K562 (cell line): ENCODE measurements at regions not wholly inside any gene's neighbourhood (a gene's known extent, or its start where the extent isn't known, plus 50 kb on each side); places are given as distances from the start of the nearest gene placed in this dataset.

Source experiments
- ATAC-seq: fragments of 200-7000 bp; cut with Tn5 transposase; 3 replicates; pipeline ENCODE4 v1.9.1; 2020; ENCODE audit warnings: moderate library complexity
- BruUV-seq: library from RNA; stranded (reverse); fragments of 400-500 nt; replicated peaks from 2 replicates; lab custom pipeline; 2021; lab: Mats Ljungman, UMichigan
- CTCF ChIA-PET: fragments of 300-600 bp; formaldehyde crosslinking; extraction: SDS; loops from one replicate; lab custom pipeline; 2021; ENCODE audit warnings: low intra/inter-chr PET ratio; lab: Yijun Ruan, JAX
- POLR2A ChIA-PET: fragments of 300-600, 350-650 bp; sonication (Branson Sonifier 250); formaldehyde crosslinking; extraction: SDS; loops from one replicate; lab custom pipeline; 2021; ENCODE audit warnings: antibody characterized with exemption, inconsistent platforms; lab: Yijun Ruan, JAX
- DNase-seq, 4 experiments: peaks; one replicate each; pipeline versions ENCODE4 v3.0.0 to v3.0.0-alpha.2; 2011 to 2018; ENCODE audit warnings: low spot score in 3 of 4, mixed read lengths in 3 of 4; ENCODE audit errors: extremely low read depth in 1 of 4
- FAIRE-seq: peaks from 2 replicates; lab custom pipeline; 2011; peaks lifted over from hg19 to GRCh38; lab: Jason Lieb, UNC
- H2AFZ ChIP-seq: 2 replicates; pipeline ENCODE4 v1.6.0; 2011; ENCODE audit warnings: low read depth, low read length, control low read depth, inconsistent platforms
- H3K27ac ChIP-seq: fragments of 200-600 bp; 3 replicates; pipeline ENCODE4 v1.8.0; 2011; ENCODE audit warnings: low read depth, mild to moderate bottlenecking, control low read depth, inconsistent platforms, low read length, moderate library complexity, mixed read lengths; ENCODE audit errors: extremely low read depth
- H3K27me3 ChIP-seq, 2 experiments: fragments of 300-600 bp in 1 of 2; 2 replicates in 1 of 2; 3 replicates in 1 of 2; pipeline versions ENCODE4 v1.6.0 to v1.8.0; 2011; ENCODE audit warnings: inconsistent platforms in 2 of 2, low read length in 2 of 2, mild to moderate bottlenecking in 1 of 2, mixed read lengths in 1 of 2, moderate library complexity in 1 of 2; ENCODE audit not compliant: control insufficient read depth in 2 of 2, insufficient read depth in 2 of 2
- H3K36me3 ChIP-seq: fragments of 300-600 bp; 3 replicates; pipeline ENCODE4 v1.8.0; 2011; ENCODE audit warnings: mild to moderate bottlenecking, low read length, inconsistent platforms; ENCODE audit not compliant: control insufficient read depth, insufficient read depth
- H3K4me1 ChIP-seq, 2 experiments: fragments of 200-600 bp in 1 of 2; replicated peaks in 1 of 2; 2 replicates in 1 of 2; 3 replicates in 1 of 2; pipeline versions ENCODE4 v1.5.1 to v1.8.0; 2011; ENCODE audit warnings: inconsistent platforms in 2 of 2, low read length in 2 of 2, mild to moderate bottlenecking in 1 of 2, mixed read lengths in 1 of 2, moderate library complexity in 1 of 2; ENCODE audit not compliant: control insufficient read depth in 2 of 2, insufficient read depth in 2 of 2
- H3K4me2 ChIP-seq: 2 replicates; pipeline ENCODE4 v1.6.1; 2011; ENCODE audit warnings: low read length, control low read depth, inconsistent platforms, mixed read lengths; ENCODE audit not compliant: insufficient read depth
- H3K4me3 ChIP-seq: fragments of 200-600 bp; sonication (generic), shearing (Covaris generic); 2 replicates; pipeline ENCODE4 v1.5.1; 2016; ENCODE audit warnings: control low read depth, inconsistent platforms
- H3K79me2 ChIP-seq: fragments of 200-600 bp; 3 replicates; pipeline ENCODE4 v1.8.0; 2011; ENCODE audit warnings: low read length, inconsistent platforms; ENCODE audit not compliant: control insufficient read depth, insufficient read depth
- H3K9ac ChIP-seq, 2 experiments: 2 replicates each; pipeline versions ENCODE4 v1.6.0 to v1.6.1; 2011; ENCODE audit warnings: low read depth in 2 of 2, low read length in 2 of 2, control low read depth in 1 of 2, inconsistent platforms in 1 of 2, mild to moderate bottlenecking in 1 of 2, mixed read lengths in 1 of 2; ENCODE audit not compliant: insufficient read depth in 1 of 2
- H3K9me1 ChIP-seq: one replicate; pipeline ENCODE4 v1.6.0; 2011; ENCODE audit warnings: inconsistent platforms, mild to moderate bottlenecking, low read length, moderate library complexity; ENCODE audit not compliant: control insufficient read depth, insufficient read depth
- H3K9me3 ChIP-seq: replicated peaks from 2 replicates; pipeline ENCODE4 v1.5.1; 2011; ENCODE audit warnings: low read depth, low read length, inconsistent platforms; ENCODE audit not compliant: control insufficient read depth, insufficient read depth
- H4K20me1 ChIP-seq: replicated peaks from 2 replicates; pipeline ENCODE4 v1.6.1; 2011; ENCODE audit warnings: low read length, inconsistent platforms, mixed read lengths; ENCODE audit not compliant: control insufficient read depth, insufficient read depth
- IRF2 ChIP-seq: sonication (generic); formaldehyde crosslinking; IDR thresholded peaks from 2 replicates; pipeline ENCODE4 v1.8.1; 2022; ENCODE audit warnings: mild to moderate bottlenecking, missing genetic modification reagents
- KDM5B ChIP-seq: fragments of 200-600 bp; sonication (generic); IDR thresholded peaks from 2 replicates; pipeline ENCODE4 v1.6.1; 2012; ENCODE audit warnings: low read depth, mild to moderate bottlenecking, moderate library complexity, low read length, control low read depth, inconsistent platforms; ENCODE audit not compliant: insufficient replicate concordance
- MTF1 ChIP-seq: fragments of 250-450 bp; sonication (Bioruptor Pico); IDR thresholded peaks from 2 replicates; pipeline ENCODE4 v1.9.0; 2021; ENCODE audit warnings: moderate library complexity, mild to moderate bottlenecking, inconsistent platforms, borderline replicate concordance
- SUPT5H ChIP-seq: fragments of 450-650 bp; IDR thresholded peaks from 2 replicates; pipeline ENCODE4 v1.6.1; 2016
- TAL1 ChIP-seq: fragments of 450-650 bp; IDR thresholded peaks from 2 replicates; pipeline ENCODE4 v1.6.1; 2016; ENCODE audit warnings: mild to moderate bottlenecking
- TARDBP ChIP-seq: fragments of 450-650 bp; IDR thresholded peaks from 2 replicates; pipeline ENCODE4 v1.6.1; 2016
- TCF15 ChIP-seq: fragments of 250-450 bp; sonication (Bioruptor Pico); IDR thresholded peaks from 2 replicates; pipeline ENCODE4 v1.8.0; 2022; ENCODE audit warnings: moderate library complexity, mild to moderate bottlenecking, inconsistent platforms
- TEAD2 ChIP-seq: fragments of 450-650 bp; IDR thresholded peaks from 2 replicates; pipeline ENCODE4 v1.6.1; 2016; ENCODE audit warnings: missing genetic modification characterization, control low read depth, missing compliant biosample characterization
- TFE3 ChIP-seq: fragments of 450-650 bp; formaldehyde crosslinking; IDR thresholded peaks from 2 replicates; pipeline ENCODE4 v1.4.0; 2020; ENCODE audit warnings: mild to moderate bottlenecking, mixed read lengths
- TRIM24 ChIP-seq, 2 experiments: fragments of 450-650 bp; IDR thresholded peaks; 2 replicates each; pipeline ENCODE4 v1.6.1; 2016
- ZNF212 ChIP-seq: fragments of 450-650 bp; formaldehyde crosslinking; IDR thresholded peaks from 2 replicates; pipeline ENCODE4 v1.4.0; 2020; ENCODE audit warnings: mild to moderate bottlenecking
- ZNF239 ChIP-seq: fragments of 250-450 bp; sonication (Bioruptor Pico); IDR thresholded peaks from 2 replicates; pipeline ENCODE4 v1.4.0; 2020; ENCODE audit warnings: mild to moderate bottlenecking
- WGBS: fragments of 100-300 bp; shearing (Covaris generic); methylation state at CpG from one replicate; pipeline ENCODE4 v1.1.6; 2016; ENCODE audit warnings: low coverage, mixed read lengths; ENCODE audit not compliant: insufficient coverage; ENCODE audit errors: missing lambda C conversion rate; 5-methylcytosine and 5-hydroxymethylcytosine counted together
- in situ Hi-C: fragments of 300-500 bp; cut with MboI; formaldehyde crosslinking; loops from 4 replicates; pipeline ENCODE4 v1.15.0; 2018; ENCODE audit warnings: inconsistent platforms, mixed read lengths
- intact Hi-C: fragments of 100-400 bp; cut with micrococcal nuclease; formaldehyde crosslinking; loops from 2 replicates; pipeline ENCODE4 v1.14.2; 2022

- no peak for TF ChIP-seq TFE3
Measured at GRCh38 chr2:199646439-199646838, 188.7 kb upstream of the SATB2 start (continued).

GRCh38 chr2:199631129-199631528, 173.4 kb upstream of the SATB2 start:
- FAIRE-seq = no peak
- POLR2A ChIA-PET = no interaction called here
- Histone ChIP-seq H2AFZ (no peak overlapping the region), H4K20me1 (no peaks in the 10 kb centered on the region), H3K36me3 (no peaks in the 10 kb centered on the region), H3K27me3 (peaks cover 0 to 4% of the 10 kb centered on the region in 2 experiments; a peak in 1 of 5 replicates), H3K4me3 (no peak overlapping the region), H3K79me2 (no peaks in the 10 kb centered on the region), H3K4me2 (no peak overlapping the region), H3K9me3 (no peaks in the 10 kb centered on the region), H3K9ac (no peak overlapping the region), H3K27ac (no peak overlapping the region), H3K4me1 (no peaks in the 10 kb centered on the region), H3K9me1 (no peaks in the 10 kb centered on the region)
- in situ Hi-C loops (no loop called here), intact Hi-C loops (no loop called here)
- CTCF ChIA-PET = no interaction called here
- no peak for TF ChIP-seq ZNF239 (CRISPR knock-in tag)
- TF ChIP-seq ZNF212 (CRISPR knock-in tag) = no peak
- no peak for TF ChIP-seq MTF1
- no peak for TF ChIP-seq TAL1
- TF ChIP-seq TEAD2 (tag) = no peak
- no peak for TF ChIP-seq TCF15 (CRISPR knock-in tag)
- no peak for TF ChIP-seq SUPT5H
- no peak for TF ChIP-seq TARDBP
- no peak for TF ChIP-seq TRIM24 (IDR thresholded peaks at IDR 0.05)
- TF ChIP-seq KDM5B = no peak
- TF ChIP-seq IRF2 (CRISPR knock-in tag) = no peak
- TF ChIP-seq TFE3 = no peak
- WGBS = 13% methylated on average over 4 of the region's 4 CpGs
- no TSS peak for BruUV-seq
- no peak for ATAC-seq
- DNase-seq = no peak
